NCI-H146 (cell line): ENCODE measurements at regions not wholly inside any gene's neighbourhood (a gene's known extent, or its start where the extent isn't known, plus 50 kb on each side); places are given as distances from the start of the nearest gene placed in this dataset.

Experiments
- DNase-seq: peaks from one replicate; lab custom pipeline; 2025; lab: John Stamatoyannopoulos, UW

DNA sequence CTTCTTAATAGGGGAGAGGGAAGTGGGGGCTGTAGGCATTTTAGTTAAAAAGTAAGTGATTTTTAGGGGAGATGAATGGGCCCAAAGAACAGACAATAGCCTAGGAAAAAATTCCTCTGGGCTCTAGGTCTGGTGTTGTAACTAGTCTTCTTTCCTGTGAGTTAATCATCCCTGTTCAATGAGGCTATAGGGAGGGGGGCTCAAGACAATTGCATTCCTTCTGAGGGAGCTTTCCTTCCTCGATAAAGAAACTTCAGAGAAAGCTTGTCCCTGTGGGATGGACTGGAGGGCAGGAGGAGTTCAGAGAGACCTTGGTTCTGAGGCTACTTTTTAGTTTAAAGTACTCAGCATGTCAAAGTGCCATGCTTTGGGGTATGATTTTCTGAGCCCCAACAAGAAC, 127.2 kb downstream of the BBS10 start:
- DNase-seq, result no peak

- DNase-seq, result no peak
These were observed 128.4 kb downstream of the BBS10 start for GRCh38 chr12:76219806-76220205.

- no peak for DNase-seq
These were observed 131.4 kb downstream of the BBS10 start for GRCh38 chr12:76216585-76217472.

DNA sequence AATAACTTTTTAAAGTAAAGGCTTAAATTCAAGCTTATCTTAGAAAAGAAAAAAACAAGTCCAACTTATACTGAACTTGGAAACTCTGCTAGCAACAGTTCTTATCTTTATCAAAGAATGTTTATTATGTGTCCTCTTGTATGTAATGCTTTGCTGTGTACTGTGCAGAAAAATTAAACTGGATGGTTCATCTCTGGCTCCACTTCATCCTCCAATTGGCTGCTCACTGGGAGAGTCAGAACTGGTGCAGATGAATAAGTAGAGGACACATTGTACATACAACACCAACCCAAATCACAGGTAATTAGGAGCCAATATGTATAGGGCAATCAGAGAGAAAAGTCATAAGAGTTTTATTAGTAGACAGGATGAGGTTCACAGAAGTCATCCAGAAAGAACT, 123.6 kb upstream of the NAP1L1 start:
- DNase-seq, result no peak

DNA sequence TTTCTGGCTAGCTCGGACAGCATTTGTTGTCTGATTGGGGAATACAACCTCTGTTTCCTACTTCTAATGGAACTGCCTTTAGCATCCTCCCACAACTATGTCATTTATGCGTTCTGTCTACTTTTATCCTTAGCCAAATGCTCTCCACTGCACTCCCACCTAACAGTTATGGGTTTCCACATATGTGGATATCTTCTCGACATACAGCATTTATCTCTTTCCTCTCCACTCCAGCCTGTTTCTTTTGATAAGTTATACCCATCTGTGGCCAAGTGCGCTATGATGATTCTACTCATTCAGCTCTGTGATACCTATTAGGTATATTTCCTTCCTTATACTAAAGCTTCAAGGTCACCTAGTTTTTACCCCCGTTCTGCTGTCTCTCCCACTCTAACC, 122.2 kb upstream of the NAP1L1 start:
- no peak for DNase-seq

- no peak for DNase-seq
These were observed 121.7 kb upstream of the NAP1L1 start for GRCh38 chr12:76206039-76206676.

DNA sequence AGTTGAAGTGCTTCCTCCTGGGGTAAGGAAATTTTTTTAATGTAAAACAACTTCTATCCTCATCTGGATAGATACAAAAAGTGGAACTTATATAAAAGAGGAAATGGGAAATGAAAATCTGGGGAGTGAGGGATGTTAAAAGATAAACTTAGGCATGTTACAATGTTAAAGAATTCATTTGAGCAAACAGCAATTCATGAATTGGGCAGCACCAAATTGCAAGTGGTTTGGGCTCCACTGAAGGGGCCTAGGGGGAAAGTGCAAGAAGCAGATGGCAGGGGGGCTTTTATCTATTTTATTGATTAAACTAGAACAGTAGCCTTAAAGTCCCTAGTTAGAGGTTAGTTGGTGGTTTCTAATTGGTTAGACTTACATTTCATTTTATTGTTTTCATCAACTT, 118.1 kb upstream of the NAP1L1 start:
- no peak for DNase-seq

GRCh38 chr12:76201758-76202157, 117.3 kb upstream of the NAP1L1 start:
- DNase-seq, result no peak

DNA sequence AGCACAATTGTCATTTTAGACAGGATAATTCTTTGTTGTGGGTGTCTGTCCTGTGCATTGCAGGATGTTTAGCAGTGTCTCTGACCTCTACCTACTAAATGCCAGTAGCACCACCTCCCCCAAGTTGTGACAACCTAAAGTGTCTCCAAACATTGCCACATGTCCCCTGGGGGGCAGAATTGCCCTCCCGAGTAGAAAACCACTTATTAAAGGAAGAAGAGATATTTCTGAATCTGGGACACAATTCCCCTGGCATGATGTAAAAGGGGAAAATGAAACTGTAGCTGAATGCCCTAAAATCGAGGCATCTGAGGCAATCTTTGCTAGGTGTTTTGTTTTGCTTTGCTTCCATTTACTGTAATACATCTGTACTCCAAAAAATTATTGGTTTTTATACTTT, 116.8 kb upstream of the NAP1L1 start:
- DNase-seq, result no peak

DNA sequence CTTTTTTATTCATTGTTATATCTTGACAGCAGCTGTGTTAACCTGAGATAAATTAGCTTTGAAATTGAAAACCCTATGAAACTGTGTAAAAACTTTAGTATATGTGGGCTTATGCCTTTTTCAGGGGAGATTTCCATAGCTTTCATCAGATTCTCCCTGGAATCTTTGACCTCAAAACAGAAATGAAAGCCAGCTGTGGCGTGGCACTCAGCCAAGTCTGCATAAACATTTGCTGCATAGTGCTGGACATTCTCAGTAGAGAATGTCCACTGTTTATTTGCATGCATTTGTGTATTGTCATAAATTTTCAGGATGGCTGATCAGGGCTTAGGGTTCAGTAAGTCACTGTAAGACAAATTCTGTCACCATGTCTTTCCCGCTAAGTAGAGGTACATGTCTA, 115.3 kb upstream of the NAP1L1 start:
- no peak for DNase-seq

DNA sequence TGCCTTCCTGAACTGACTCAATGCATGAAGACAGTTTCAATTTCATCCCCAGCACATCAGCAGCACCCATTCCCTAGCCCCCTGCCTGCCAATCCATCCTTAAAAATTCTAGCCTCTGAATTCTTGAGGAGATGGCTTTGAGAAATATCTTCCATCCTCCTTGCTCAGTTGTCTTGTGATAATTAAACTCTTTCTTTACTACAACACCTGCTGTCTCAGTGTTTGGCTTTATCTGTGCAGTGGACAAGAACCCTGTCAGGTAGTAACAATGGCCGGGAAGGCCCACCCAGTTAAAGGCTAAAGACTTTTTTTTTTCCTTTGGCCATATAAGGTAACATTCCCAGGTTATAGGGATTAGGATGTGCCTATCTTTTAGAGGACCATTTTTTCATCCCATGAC, 114.4 kb upstream of the NAP1L1 start:
- no peak for DNase-seq

- DNase-seq, result no peak
These were observed 112.8 kb upstream of the NAP1L1 start for GRCh38 chr12:76197283-76197682.

DNA sequence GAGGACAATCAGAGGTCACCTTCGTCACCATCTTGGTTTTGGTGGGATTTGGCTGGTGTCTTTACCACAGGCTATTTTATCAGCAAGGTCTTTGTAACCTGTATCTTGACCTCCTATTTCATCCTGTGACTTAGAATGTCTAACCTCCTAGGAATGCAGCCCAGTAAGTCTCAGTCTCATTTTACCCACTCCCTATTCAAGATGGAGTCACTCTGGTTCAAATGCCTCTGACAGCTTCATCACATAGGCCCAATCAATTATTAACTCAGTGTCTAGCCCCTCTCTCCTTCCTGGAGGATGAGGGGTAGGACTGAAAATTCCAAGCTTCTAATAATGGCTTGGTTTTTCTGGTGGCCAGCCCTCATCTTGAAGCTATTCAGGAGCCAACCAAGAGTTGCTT, 111.4 kb upstream of the NAP1L1 start:
- DNase-seq, result no peak

GRCh38 chr12:76194724-76195123, 110.2 kb upstream of the NAP1L1 start:
- DNase-seq, result no peak

DNA sequence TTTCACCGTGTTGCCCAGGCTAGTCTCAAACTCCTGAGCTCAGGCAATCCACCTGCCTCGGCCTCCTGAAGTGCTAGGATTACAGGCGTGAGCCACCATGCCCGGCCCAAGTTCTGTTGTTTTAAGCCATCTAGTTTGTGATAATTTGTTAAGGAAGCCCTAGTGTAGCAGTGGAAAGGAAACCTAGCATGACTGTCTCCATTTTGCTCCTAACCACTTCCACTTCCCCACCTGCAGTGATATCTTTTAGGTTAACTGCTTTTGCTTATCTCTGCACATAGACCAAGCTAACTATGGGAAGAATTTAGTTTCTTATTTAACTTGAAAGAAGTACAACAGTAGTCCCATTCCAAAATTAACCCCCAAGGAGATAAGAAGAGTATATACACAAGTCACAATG, 109.5 kb upstream of the NAP1L1 start:
- no peak for DNase-seq

DNA sequence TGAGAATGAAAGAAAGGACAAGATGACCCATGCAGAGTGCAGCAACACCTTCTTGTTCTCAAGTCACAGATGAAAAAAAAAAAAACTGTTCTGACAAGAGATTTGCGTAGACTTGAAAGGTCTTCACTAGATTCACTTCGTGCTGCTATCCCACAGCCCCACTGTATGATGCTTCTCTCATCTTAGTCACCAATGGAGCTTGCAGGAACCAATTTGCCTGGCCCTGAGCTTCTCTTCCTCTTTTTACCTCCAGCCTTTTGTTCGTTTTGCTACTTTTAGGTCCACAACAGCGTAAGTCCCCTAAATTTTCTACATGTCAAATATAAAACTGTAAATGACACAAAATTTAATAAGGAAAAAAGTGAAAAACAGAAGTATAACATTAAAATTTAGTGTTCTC, 107.9 kb upstream of the NAP1L1 start:
- no peak for DNase-seq

DNA sequence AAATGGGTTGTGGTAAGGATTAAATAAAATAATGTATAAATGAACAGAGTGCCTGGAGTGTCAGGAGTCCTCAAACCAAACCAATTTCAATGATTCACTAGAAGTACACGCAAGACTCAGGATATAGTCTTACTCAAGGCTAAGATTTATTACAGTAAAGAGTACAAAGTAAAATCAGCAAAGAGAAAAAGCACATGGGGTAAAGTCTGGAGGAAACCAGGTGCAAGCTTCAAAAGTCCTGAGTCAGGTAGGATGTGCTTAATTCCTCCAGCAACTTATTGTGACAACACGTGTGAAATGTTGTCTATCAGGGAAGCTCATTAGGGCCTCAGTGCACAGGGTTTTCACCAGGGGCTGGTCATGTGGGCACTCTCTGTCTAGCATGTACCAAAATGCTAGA, 105.8 kb upstream of the NAP1L1 start:
- DNase-seq, result no peak

DNA sequence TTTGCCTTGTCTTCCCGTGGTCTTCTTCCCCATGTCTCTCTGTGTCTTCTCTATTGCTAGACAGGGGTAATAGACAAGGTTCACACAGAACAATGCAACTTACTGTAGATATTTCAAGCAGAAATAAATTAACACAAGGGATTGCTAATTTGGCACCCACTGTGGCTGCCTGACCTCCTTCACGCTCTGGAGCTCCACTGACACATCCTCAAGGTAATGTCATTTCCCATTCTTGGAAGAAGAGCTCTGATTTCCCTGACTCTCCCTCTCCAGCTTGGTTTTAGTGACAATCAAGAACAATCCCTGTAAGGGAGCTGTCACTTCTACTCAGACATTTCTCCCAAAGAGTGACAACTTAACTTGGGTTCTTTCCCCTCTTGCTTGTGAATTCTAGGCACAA, 105.4 kb upstream of the NAP1L1 start:
- DNase-seq, result no peak

GRCh38 chr12:76187177-76187576, 102.7 kb upstream of the NAP1L1 start:
- no peak for DNase-seq

- no peak for DNase-seq
These were observed 101.8 kb upstream of the NAP1L1 start for GRCh38 chr12:76186131-76186906.

- DNase-seq, result no peak
These were observed 99.1 kb upstream of the NAP1L1 start for GRCh38 chr12:76183459-76184186.
